ENCODE measurements at regions not wholly inside any gene's neighbourhood (a gene's known extent, or its start where the extent isn't known, plus 50 kb on each side); places are given as distances from the start of the nearest gene placed in this dataset.

GRCh38 chr13:68808456-68808855 is 1299.2 kb upstream of the ATXN8OS start:
- H3K4me2 ChIP-seq (ENCODE audit: low read depth, low read length, poor library complexity, severe bottlenecking) = no peak overlapping the region
- no peak for TF ChIP-seq EZH2phosphoT487 (conservative IDR thresholded peaks at IDR 0.05; ENCODE audit: low read length)
- TF ChIP-seq CTCF (IDR thresholded peaks at IDR 0.05; ENCODE audit: insufficient read depth, low read length, poor library complexity, severe bottlenecking) = no peak
- no peaks in the 10 kb centered on the region for H3K9me2 ChIP-seq (replicated peaks; ENCODE audit: insufficient read depth, low read length)
- H3K4me3 ChIP-seq (ENCODE audit: insufficient read depth, low read length, poor library complexity, severe bottlenecking) = no peak overlapping the region
- H3K27ac ChIP-seq (ENCODE audit: low read depth, low read length) = no peak overlapping the region
- H3K9ac ChIP-seq (ENCODE audit: low read length) = no peak overlapping the region
- no peaks in the 10 kb centered on the region for H3F3A ChIP-seq (ENCODE audit: insufficient read depth)
- H3K79me2 ChIP-seq (ENCODE audit: insufficient read depth, low read length) = no peaks in the 10 kb centered on the region
- H3K36me3 ChIP-seq (ENCODE audit: low read length) = no peaks in the 10 kb centered on the region
- no peaks in the 10 kb centered on the region for H3K27me3 ChIP-seq (ENCODE audit: low read length)
- H4K20me1 ChIP-seq (ENCODE audit: low read depth, low read length) = no peaks in the 10 kb centered on the region
- no peaks in the 10 kb centered on the region for H3K9me3 ChIP-seq (ENCODE audit: insufficient read depth, low read length)
- H2AFZ ChIP-seq (ENCODE audit: low read depth, low read length, severe bottlenecking) = no peak overlapping the region

- no peaks in the 10 kb centered on the region for H3K36me3 ChIP-seq (ENCODE audit: low read length)
- TF ChIP-seq EZH2phosphoT487 (conservative IDR thresholded peaks at IDR 0.05; ENCODE audit: low read length) = no peak
- TF ChIP-seq CTCF (IDR thresholded peaks at IDR 0.05; ENCODE audit: insufficient read depth, low read length, poor library complexity, severe bottlenecking) = no peak
- H3K4me2 ChIP-seq (ENCODE audit: low read depth, low read length, poor library complexity, severe bottlenecking) = no peak overlapping the region
- H3K9me3 ChIP-seq (ENCODE audit: insufficient read depth, low read length) = no peaks in the 10 kb centered on the region
- H4K20me1 ChIP-seq (ENCODE audit: low read depth, low read length) = no peaks in the 10 kb centered on the region
- H2AFZ ChIP-seq (ENCODE audit: low read depth, low read length, severe bottlenecking) = peak overlapping the region; percentile 60
- no peak overlapping the region for H3K9ac ChIP-seq (ENCODE audit: low read length)
- no peak overlapping the region for H3K27ac ChIP-seq (ENCODE audit: low read depth, low read length)
- H3K9me2 ChIP-seq (replicated peaks; ENCODE audit: insufficient read depth, low read length) = no peaks in the 10 kb centered on the region
- H3F3A ChIP-seq (ENCODE audit: insufficient read depth) = no peaks in the 10 kb centered on the region
- H3K79me2 ChIP-seq (ENCODE audit: insufficient read depth, low read length) = no peaks in the 10 kb centered on the region
- no peaks in the 10 kb centered on the region for H3K27me3 ChIP-seq (ENCODE audit: low read length)
- no peak overlapping the region for H3K4me3 ChIP-seq (ENCODE audit: insufficient read depth, low read length, poor library complexity, severe bottlenecking)
Measured at GRCh38 chr13:68806125-68806524, 1301.5 kb upstream of the ATXN8OS start.

- Histone ChIP-seq H3K9ac (ENCODE audit: low read length) (no peak overlapping the region), H3K27me3 (ENCODE audit: low read length) (no peaks in the 10 kb centered on the region), H3K4me2 (ENCODE audit: low read depth, low read length, poor library complexity, severe bottlenecking) (no peak overlapping the region), H3K27ac (ENCODE audit: low read depth, low read length) (no peak overlapping the region), H3K9me3 (ENCODE audit: insufficient read depth, low read length) (no peaks in the 10 kb centered on the region), H2AFZ (ENCODE audit: low read depth, low read length, severe bottlenecking) (peak overlapping the region; percentile 21), H3K36me3 (ENCODE audit: low read length) (no peaks in the 10 kb centered on the region), H3K4me3 (ENCODE audit: insufficient read depth, low read length, poor library complexity, severe bottlenecking) (no peak overlapping the region), H3F3A (ENCODE audit: insufficient read depth) (no peaks in the 10 kb centered on the region), H4K20me1 (ENCODE audit: low read depth, low read length) (no peaks in the 10 kb centered on the region), H3K79me2 (ENCODE audit: insufficient read depth, low read length) (no peaks in the 10 kb centered on the region), H3K9me2 (replicated peaks; ENCODE audit: insufficient read depth, low read length) (no peaks in the 10 kb centered on the region)
- TF ChIP-seq CTCF (IDR thresholded peaks at IDR 0.05; ENCODE audit: insufficient read depth, low read length, poor library complexity, severe bottlenecking) (no peak), EZH2phosphoT487 (conservative IDR thresholded peaks at IDR 0.05; ENCODE audit: low read length) (no peak)
Measured at GRCh38 chr13:68784275-68784674, 1323.4 kb upstream of the ATXN8OS start.
